ENCODE measurements at regions not wholly inside any gene's neighbourhood (a gene's known extent, or its start where the extent isn't known, plus 50 kb on each side); places are given as distances from the start of the nearest gene placed in this dataset.
"Not testable (repeated sequence)": the region's sequence is repeated elsewhere in the genome, so short reads cannot be mapped to it uniquely, and the experiment has no call there.

DNA sequence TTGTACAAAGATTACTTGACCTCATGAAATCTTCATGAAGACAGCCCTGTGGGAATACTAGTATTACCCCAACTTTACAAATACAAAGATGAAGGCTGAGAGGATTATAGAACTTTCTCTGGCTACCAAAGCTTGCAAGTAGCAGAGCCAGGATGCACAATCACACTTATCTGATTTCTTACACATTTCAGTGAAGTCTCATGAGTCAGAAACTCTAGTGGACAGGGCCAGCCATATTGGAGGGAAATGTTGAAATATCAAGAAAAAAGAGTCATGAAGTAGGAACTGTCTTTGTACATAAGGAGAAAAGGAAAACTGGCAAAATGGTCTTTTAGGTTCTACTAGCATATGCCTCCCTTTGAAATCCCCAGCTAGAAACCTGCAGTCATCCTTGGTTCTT, 369.6 kb upstream of the WWC1 start:
- no peak for DNase-seq

DNA sequence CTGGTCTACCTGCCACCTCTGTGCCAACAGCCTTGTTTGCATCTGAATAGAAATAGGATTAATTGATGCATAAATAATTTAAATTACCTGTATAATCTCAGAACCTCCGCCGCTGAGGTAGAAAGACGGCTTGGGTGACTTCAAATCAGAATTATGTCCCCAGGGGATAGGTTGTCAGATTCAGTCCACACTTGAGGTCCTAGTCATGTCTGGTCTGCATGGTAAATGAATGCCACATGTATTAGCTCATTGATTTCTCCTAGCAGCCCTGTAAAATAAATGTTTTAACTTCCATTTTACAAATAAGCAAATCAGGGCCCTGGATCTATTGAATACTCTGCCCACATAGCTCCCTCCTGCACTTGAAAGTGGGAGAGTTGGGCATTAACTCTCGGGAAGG, 368.0 kb upstream of the WWC1 start:
- DNase-seq: no peak

DNA sequence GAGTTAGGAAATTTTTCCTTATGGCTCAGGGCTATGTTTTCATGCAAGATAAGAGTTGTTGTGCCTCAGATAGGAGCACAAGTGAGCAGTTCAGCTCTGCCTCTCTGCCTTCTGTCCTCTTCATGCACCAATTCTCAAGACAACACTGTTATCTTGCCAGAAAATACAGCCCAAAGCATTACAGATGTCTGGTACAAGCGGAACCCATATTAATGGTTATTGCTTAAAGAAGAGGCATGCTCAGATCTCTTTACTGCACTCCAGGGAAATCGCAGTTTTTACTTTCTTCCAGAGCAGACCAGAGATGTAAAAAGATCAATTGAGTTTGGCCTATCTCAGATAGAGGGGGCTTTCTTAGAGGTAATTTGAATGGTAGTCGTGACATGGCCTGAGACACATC, 361.6 kb upstream of the WWC1 start:
- no peak for DNase-seq

DNA sequence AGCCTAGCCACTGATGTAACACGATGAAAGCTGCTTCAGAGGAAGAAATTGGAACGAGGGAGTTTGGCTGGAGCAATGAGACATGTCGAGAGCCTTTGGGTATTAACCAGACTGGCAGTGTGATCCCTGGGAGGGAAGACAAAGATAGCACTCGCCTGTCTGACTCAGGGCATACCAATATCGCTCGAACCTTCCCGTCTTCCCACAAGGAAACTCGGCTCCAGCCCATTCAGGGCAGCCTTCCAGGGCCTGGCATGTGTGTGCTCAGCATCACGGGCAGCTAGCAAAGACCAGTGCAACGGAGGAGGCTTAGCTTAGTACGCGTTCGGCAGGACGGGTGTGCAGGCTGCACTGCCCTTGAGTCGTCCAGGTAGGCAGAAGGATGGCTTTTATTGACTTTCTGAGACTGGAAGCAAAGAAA, 356.9 kb upstream of the WWC1 start:
- no peak for DNase-seq

DNA sequence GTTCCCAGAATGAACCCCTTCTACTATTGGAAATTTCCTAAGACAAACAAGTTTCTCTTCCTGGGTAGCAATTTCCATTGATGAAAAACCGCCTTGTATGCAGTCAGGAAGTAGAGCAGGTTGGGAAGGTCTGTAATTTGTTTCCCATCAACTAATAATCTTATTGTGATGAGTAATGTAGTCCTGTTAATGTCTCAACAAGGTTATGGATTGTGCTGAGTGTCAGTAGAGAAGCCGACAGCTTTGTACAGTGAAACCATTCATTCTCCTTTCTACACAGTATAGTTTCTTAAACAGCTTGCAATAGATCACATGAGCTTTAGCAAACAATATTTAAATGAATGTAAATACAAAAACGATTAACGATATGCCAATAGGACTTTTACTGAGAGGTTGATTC, 355.4 kb upstream of the WWC1 start:
- DNase-seq: no peak

DNA sequence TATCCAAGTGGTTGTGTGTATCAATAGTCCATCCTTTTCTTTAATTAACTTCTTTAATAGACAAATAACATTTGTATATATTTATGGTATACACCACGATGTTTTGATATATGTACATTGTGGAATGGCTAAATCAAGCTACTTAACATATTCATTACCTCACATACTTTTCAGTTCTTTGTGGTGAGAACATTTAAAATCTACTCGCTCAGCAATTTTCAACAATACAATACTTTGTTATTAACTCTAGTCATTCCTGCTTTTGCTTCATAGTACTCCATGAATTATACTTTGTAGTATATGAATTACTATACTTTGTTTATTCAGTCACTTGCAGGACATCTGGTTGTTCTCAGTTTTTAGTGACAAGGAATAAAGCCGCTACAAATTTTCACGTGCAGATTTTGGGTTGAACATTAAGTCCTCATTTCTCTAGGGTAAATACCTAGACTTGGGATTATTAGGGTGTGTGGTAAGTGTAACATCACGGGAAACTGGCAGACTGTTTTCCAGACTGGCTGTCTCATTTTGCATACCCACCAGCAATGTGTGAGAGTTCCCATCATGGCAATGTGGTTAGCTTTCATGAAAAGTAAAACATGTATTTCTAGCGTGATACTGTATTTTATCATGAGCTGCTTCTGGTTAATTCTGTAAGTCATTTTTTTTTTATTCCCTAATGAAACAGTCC, 354.4 kb upstream of the WWC1 start:
- no peak for DNase-seq

DNA sequence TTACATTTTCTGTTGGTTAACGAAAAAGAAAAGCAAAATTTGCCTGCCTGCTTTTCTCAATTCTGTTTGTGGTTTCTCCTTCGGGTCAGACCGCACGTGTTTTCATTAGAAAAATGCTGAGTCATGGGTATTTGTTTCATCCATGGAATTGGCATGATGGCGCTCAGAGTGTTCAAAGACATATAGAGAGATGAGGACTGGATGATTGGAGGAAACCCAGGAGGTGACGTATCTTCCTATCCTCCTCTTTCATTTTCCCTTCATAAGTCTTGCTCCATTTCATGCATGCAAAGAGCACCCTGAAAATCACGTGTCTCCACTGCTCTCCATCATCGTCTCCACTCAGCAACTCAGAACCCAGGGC, 353.8 kb upstream of the WWC1 start:
- no peak for DNase-seq

DNA sequence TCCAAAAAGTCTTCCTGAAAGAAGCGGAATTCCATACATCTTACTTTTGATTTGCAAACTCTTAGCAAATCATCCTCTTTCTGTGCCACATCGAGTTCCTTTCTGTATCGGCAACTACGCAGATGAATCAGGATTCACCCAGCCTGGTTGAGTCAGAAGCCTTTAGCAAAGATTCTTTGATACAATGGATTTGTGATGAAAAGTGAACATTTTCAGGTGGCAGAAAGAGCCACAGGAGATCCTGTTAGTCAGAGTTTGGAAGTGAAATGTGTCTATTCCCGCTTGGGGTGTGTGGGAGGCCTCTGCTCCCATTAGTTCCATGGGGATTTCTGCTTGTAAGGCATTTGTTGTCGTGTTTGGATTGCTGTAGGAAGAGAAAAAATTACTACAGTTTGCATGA, 351.8 kb upstream of the WWC1 start:
- DNase-seq: no peak

DNA sequence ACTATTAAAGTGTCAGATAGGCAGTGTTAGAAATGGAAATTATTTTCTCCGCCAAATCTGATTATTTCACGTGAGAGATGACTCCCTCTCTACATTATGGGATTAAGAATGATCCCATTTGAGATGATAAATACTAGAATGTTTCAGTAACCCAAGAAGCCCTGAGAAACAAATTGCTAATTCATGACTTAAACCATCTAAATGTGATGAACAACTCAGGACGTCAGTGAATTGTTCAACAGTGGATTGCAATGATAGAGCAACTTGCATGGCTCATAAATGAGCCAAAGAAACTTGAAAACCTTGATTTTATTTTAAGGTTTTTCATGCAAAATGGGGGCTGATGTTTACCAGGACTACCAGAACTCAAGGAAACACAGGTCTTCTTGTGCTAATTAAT, 350.5 kb upstream of the WWC1 start:
- no peak for DNase-seq

DNA sequence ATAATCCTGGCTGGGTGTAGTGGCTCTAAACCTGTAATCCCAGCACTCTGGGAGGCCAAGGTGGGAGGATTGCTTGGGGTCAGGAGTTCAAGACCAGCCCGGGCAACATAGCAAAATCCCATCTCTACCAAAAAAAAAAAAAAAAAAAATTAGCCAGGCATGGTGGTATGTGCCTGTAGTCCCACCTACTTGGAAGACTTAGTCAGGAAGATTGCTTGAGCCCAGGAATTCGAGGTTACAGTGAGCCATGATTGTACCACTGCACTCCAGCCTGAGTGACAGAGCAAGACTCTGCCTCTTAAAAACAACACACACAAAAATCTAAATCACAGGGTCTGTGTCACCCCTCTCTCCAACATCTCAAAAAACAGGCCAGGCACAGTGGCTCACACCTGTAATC, 349.9 kb upstream of the WWC1 start:
- DNase-seq: not testable (repeated sequence)

DNA sequence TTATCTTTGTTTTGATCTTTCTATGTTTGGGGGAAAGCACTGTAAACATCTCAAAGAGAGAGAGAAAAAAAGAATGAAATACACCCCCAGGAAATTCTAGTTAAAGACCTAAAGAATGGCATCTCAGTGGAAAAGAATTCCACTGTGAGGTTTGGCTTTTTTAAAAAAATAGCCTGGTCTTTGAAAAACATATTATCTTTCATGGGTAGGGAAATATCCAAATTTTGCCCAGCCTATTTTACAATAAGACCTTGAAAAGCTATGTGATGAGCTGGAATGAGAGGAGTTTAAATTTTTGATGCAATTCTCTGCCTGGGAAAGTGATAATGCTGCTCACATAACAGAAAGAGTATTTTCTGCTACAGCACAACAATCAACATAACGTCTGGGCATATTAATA, 348.1 kb upstream of the WWC1 start:
- no peak for DNase-seq

DNA sequence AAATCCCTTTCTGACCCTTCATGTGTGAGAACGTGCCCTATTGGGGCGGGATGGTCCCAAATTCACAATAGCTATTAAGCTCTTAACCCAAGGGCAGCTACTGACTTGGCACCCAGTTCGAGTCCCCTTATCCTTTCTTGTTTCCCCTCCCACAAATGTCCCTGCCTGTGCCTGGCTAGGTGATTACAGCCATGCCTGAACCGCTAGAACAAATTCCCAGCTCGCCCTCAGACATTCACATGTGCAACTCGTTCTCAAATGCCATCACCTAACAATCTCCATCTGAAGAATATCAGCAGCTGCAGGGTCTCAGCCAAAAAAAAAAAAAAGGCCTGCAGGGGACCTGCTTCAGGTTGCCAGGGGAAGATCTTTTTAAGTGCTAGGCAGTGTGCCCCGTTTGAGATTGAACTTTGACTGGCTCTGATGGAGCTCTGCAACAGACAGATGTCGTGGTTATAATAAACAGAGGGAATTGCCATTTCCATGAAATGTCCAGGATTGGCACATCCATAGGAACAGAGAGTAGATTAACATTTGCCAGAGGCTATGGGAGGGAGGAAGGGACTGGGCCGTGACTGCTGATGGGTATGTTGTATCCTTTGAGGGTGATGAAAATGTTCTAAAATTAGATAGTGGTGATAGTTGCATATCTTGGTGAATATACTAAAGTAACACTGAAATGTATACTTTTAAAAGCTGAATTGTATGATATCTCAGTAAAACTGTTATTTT, 347.2 kb upstream of the WWC1 start:
- no peak for DNase-seq

DNA sequence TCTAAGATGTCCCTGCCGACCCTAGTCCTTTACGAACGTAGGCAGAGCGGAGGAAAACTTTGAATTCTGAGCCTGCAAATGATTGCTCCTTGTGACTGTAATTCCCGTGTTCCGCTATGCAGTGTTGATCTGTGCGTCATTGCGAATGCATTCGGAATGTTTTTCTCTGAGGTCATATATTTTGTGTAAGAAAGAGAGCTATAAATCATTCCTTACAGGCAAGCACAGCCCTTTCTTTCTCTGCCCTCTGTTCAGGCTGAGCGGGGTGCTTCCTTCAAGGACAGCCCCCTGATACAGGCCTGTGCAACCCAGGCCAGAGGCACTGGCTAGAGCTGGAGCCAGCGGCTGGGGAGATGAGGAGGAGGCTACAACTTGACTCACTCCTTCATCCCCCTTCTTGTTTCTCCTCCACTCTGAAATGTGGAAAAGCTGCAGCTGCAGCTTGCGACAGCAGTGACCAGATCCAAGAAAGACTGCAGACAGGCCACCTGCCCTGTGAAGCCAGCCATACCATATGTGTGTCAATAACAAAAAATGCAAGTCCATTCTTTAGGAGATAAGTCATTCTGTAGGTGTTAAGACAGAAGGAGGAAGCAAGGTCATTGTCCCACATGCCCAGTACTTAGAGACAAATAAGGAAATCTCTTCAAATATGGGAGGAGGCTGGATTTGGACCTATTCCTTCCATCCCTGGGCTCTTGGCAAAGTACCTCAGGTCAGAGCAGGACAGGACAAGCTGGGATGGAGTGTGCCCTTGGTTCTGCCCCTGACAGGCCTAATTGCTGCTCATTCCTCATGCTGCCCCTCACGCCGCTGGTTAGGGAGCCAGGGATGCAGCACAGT, 345.7 kb upstream of the WWC1 start:
- DNase-seq: no peak

DNA sequence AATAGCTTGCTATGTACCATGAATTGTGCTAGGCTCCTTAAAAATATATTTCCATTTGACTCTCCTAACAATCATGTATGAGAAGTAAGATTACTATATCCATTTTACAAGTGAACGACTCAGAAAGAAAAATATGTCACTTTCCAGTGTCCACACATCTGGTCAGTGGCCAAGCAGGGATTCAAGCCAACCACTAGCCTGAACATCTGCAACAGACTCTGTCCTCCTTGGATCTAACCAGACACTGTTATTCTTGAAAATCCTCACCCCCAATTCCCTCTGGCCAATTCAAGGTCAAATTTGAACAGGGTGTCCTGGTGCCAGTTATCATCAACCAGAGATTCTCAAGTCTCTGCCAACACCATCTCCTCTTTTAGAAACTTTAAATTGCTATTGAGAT, 344.1 kb upstream of the WWC1 start:
- no peak for DNase-seq

DNA sequence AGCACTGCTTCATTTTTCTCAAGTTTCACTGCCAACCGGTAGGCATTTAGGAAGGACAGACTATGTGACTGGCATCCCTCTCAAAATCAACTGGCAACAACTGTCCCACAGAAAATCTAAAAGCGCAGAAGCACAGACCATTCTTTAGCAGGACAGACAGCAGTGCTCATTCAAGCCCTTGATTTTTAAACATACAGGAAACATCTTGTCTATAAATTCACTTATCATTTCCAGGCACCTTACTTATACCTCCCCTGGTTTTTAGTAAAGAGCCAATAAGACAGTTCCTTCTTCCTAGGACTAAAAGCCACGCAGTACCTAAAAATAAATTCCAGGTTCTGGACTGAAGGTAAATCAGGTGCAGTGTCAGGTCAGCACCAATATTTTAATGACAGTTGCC, 343.2 kb upstream of the WWC1 start:
- no peak for DNase-seq

DNA sequence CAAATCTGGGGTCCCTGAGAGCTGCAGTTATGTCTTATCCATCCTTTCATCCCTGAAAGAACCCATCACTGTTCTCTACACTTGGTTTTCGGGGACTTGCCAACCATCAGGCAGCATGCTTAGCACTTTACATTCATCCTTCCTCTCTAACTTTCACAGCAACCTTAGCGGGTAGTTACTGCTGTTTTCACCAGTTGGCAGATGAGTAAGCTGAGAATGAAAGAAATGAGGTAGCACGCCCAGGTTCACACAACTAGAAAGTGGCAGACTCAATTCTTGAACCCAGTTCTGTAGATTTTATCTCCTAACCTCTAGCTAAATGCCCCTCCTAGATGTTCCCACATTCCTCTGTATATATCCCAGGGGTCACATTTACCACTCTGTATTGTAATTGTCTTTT, 342.0 kb upstream of the WWC1 start:
- no peak for DNase-seq

DNA sequence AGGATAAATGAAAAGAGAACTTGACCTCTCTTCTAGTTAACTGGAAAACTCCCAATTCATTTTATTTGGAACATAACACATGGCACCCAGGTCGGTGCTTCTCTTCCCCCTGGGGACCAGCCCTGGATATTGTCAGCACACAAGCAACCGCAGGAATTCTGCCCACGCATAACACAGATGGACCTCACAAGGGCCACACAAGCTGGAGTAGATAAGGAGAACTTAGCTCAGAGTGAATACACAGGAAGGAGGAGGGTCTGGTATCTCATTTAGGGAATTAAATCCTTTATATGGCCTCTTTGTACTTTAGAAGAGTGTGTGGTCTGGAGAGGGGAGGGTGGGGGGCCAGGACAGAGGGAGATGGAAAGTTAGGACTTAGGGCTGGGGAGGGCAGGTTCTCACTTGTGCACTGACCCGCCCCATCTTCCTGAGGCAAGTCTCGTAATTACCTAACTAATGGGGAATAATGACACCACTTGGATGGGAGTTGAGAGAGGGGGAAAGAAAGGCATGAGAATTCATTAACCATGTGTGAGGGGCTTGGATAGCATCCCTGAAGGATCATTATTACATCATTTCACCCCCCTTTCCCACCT, 341.2 kb upstream of the WWC1 start:
- no peak for DNase-seq

DNA sequence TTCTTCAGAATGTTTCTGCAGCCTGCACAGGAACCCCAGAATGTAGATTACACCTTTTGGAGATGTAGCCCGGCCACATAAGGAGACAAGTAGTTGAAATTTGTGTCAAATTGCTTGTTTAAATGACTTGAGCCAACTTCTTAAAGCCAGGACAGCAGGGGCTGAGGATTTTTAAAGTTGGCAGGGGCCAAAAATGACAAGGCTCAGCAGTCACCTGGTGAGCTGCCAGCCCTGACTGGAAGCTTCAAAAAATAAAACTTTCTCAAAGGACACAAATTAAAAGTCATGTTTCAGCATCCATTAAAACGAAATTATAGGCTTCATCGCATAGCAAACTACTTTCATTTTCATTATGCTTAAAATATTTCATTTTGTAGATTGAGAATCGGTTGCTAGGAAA, 340.3 kb upstream of the WWC1 start:
- DNase-seq: no peak

DNA sequence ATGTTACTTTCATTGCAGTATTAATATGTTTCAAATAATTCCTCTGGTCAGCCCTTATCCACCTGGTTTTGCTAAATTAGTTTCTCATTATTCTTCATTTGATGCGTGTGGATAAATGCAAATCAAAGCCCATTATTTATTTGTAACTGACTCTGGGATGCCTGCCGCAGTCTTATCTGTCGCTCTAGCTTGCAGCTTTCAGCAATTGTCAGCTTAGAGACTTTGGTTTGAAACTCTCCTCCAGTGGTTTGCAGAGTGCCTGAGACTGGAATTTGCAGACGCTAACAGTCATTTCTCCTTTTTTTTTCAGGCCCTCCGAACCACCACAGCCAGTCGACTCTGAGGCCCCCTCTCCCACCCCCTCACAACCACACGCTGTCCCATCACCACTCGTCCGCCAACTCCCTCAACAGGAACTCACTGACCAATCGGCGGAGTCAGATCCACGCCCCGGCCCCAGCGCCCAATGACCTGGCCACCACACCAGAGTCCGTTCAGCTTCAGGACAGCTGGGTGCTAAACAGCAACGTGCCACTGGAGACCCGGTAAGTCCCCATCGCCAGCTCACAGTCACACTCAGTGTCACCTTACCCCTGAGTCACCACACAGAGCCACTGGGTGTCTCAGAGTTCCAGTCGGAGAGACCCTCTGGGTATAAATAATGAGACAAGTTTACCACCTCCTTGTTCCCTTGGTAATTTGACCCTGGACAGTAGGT, 339.0 kb upstream of the WWC1 start:
- no peak for DNase-seq

DNA sequence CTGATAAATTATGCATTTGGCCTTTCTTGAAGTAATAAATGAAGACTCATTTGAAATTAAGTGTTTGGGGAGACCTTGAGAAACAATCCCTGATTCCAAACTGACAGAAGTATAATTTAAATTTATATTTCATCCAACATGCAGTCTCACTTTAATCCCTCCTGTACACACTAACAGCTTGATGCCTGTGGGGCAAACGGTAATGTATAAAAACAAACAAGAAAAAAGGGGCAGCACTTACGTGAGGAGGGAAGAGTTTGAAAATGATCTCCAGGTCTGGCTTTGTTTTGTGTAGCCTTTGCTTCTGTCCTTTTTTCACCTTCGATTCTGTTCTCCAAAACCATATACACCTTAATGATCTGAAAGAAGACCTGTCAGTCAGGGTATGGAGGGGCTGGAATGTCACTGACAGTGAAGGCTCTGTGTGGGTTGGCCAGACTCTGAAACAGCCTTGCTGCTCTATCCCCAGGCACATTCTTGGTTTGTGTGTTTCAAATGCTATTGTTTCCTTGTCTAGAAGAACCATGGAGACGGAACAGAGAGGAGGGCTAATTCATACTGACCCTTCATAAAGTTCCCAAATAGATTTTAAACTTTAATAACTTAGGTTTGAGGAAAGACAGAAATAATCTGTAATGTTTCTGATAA, 338.2 kb upstream of the WWC1 start:
- DNase-seq: no peak

DNA sequence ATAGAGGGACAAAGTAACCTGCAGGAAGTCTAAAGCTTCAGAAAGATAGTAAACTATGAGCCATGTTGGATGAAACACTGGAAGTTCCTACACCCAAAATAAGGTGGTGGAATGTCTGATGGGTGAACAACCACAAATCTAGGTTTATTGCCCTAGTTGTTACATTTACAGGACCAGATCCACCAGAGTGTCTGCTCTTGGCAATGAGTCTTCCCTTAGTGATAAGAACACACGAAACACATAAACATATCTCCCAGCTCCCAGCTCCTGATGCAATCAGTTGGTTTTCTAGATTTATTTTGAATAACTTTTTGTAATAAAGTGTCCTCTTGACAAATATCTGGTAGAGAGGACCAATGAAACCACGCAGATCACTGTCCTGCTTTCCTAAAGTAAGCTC, 329.7 kb upstream of the WWC1 start:
- DNase-seq: no peak

DNA sequence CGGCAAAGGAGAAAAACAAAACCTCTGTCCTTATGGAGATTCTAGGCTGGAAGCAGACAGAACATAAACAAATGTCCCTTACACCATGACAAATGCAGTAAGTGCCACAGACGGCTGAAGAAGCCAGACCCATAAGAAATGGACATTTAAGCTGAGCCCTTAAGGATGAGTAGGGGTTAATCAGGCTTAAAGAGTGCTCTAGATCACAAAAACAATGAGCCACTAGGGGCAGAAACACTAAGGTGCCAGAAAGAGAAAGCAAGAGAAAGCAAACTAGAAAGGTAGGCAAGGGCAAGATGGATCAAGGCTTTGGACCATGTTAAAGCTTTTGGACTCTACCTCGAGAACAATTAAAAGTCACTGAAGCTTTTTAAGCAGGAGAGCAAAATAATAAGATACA, 326.9 kb upstream of the WWC1 start:
- no peak for DNase-seq

DNA sequence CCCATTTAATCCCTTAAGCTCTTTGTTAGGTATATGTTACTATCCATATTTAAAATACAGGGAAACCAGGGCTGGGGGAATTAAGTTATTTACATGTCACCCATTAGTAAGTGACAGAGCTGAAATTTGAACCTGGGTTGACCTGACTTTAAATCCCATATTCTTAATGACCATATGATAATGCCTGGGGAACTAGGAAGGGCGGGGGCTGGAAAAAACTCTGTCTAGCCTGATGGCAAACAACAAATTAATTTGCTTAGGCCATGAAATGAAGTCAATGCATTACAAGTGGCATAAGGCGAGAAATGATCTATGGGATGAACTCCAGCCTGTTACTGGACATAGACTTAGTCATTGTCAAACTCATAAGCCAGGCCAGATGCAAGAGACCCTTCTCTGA, 325.7 kb upstream of the WWC1 start:
- DNase-seq: no peak
